AG04450 (cell line): ENCODE measurements at regions not wholly inside any gene's neighbourhood (a gene's known extent, or its start where the extent isn't known, plus 50 kb on each side); places are given as distances from the start of the nearest gene placed in this dataset.

ENCODE experiments used
- CTCF ChIA-PET: fragments of 300-600, 350-600 bp; formaldehyde crosslinking; extraction: SDS; loops from one replicate; lab custom pipeline; 2022; ENCODE audit warnings: antibody characterized with exemption, inconsistent platforms; lab: Charles Lee
- POLR2A ChIA-PET: fragments of 350-600 bp; formaldehyde crosslinking; extraction: SDS; loops from one replicate; lab custom pipeline; 2021; ENCODE audit warnings: antibody characterized with exemption, inconsistent platforms; lab: Yijun Ruan, JAX
- DNase-seq: peaks from one replicate; pipeline ENCODE4 v3.0.0-alpha.2; 2011; ENCODE audit warnings: low read depth, low spot score
- H3K27ac ChIP-seq: one replicate; pipeline ENCODE4 v1.5.1; 2012; ENCODE audit warnings: low read depth, low read length, control low read depth
- H3K27me3 ChIP-seq: one replicate; pipeline ENCODE4 v1.6.0; 2012; ENCODE audit warnings: low read length; ENCODE audit not compliant: control insufficient read depth, insufficient read depth
- H3K4me3 ChIP-seq: 2 replicates; pipeline ENCODE4 v1.5.1; 2011; ENCODE audit warnings: mild to moderate bottlenecking, low read depth, low read length, control low read depth
- H3K9me3 ChIP-seq: 2 replicates; pipeline ENCODE4 v1.5.1; 2012; ENCODE audit warnings: low read length; ENCODE audit not compliant: control insufficient read depth, insufficient read depth
- TF ChIP-seq, protein P1 (sequence below): IDR thresholded peaks from 2 replicates; pipeline ENCODE4 v1.5.1; 2011; ENCODE audit warnings: low read depth, low read length, control low read depth, inconsistent platforms

DNA sequence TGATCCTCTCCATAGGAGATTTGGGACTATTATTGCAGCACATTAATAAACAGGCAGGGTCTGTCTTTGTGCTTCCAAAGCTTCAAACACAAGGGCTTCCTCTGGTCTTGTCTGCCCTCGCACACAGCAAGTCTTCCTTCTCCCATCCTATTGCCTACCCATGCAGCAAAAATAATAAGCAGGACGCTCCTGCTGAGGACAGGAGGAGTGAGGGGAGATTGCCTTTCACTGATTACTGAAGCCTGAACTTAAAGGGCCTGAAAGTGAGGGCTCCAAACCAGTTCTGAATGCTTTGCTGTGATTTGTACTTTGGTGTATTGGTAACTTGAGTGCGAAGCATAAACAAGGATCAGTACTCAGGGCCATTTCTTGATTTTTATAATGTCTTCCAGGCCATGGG lies 197.6 kb upstream of the XYLT1 start:
- Histone ChIP-seq H3K4me3 (no peak overlapping the region), H3K27ac (no peak overlapping the region), H3K9me3 (no peaks in the 10 kb centered on the region), H3K27me3 (no peaks in the 10 kb centered on the region)
- POLR2A ChIA-PET: no interaction called here
- TF ChIP-seq, protein P1, sequence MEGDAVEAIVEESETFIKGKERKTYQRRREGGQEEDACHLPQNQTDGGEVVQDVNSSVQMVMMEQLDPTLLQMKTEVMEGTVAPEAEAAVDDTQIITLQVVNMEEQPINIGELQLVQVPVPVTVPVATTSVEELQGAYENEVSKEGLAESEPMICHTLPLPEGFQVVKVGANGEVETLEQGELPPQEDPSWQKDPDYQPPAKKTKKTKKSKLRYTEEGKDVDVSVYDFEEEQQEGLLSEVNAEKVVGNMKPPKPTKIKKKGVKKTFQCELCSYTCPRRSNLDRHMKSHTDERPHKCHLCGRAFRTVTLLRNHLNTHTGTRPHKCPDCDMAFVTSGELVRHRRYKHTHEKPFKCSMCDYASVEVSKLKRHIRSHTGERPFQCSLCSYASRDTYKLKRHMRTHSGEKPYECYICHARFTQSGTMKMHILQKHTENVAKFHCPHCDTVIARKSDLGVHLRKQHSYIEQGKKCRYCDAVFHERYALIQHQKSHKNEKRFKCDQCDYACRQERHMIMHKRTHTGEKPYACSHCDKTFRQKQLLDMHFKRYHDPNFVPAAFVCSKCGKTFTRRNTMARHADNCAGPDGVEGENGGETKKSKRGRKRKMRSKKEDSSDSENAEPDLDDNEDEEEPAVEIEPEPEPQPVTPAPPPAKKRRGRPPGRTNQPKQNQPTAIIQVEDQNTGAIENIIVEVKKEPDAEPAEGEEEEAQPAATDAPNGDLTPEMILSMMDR: no peak
- DNase-seq: no peak
- CTCF ChIA-PET: no interaction called here

DNA sequence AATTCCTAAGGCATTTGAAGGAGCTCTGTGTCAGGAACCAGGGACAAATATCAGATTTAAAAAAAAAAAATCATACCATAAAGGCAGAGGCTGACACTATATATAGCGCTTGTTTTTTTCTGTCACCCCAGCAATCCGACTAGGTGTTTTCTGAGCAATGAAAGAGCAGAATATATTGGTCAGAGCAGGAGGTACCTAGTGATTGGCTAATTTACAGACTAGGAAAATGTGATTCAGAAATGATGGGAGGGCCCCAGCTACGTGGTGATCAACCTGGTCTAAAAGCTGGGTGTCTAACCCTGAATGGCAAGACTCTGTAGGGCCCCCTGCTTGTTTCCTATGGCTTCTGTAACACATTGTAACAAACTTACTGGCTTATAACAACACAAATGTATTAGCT lies 195.5 kb upstream of the XYLT1 start:
- DNase-seq: no peak
- H3K27ac ChIP-seq: no peak overlapping the region
- TF ChIP-seq, protein P1: no peak
- CTCF ChIA-PET: no interaction called here
- no peaks in the 10 kb centered on the region for H3K27me3 ChIP-seq
- no peak overlapping the region for H3K4me3 ChIP-seq
- POLR2A ChIA-PET: no interaction called here
- H3K9me3 ChIP-seq: no peaks in the 10 kb centered on the region

DNA sequence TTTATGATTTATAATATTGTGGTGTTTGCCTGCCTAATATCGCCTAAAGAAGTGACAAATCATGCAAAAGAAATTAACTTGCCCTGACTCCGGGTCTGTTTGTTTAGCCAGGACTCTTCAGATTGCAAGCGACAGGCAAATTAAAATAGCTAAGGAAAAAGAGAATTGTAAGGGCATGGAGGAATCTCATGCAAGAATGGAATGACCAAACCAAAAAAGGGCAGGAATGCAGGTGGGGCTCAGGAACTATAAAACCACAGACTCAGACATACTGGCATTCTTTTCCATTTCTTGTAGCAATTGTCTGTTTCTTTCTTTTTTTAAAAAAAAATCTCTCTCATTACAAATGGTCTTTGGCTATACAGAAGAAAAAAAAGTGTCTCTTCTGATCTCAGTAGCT lies 188.1 kb upstream of the XYLT1 start:
- Histone ChIP-seq H3K27ac (no peak overlapping the region), H3K4me3 (no peak overlapping the region), H3K9me3 (no peaks in the 10 kb centered on the region), H3K27me3 (peaks cover 2% of the 10 kb centered on the region)
- CTCF ChIA-PET: interaction anchor here (1.5 kb wide), 1 partner anchor 80 kb away, joined by 4 read pairs; no protein-coding TSS in a partner anchor
- POLR2A ChIA-PET: no interaction called here
- TF ChIP-seq, protein P1: no peak
- no peak for DNase-seq

DNA sequence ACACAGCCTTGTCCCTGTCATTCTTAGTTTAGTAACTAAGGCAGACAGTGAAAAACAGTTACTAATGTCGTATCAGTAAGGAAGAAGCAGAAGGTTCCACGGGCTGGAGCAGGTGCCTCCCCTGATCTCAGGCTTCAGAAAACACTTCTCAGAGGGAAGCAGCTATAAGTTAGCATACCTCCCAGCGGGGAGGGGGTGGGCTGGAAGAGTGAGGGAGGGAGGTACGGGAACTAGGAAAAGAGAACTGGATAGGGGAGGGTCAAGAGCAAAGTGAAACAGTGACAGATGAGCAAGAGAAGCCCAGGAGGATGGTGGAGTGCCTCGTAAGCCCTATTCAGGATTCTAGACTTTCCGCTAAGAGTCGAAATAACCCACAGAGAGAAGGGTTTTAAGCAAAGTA lies 186.3 kb upstream of the XYLT1 start:
- DNase-seq: no peak
- ChIA-PET POLR2A (no interaction called here), CTCF (no interaction called here)
- Histone ChIP-seq H3K4me3 (no peak overlapping the region), H3K27ac (no peak overlapping the region), H3K27me3 (peaks cover 3% of the 10 kb centered on the region), H3K9me3 (no peaks in the 10 kb centered on the region)
- TF ChIP-seq, protein P1: no peak

DNA sequence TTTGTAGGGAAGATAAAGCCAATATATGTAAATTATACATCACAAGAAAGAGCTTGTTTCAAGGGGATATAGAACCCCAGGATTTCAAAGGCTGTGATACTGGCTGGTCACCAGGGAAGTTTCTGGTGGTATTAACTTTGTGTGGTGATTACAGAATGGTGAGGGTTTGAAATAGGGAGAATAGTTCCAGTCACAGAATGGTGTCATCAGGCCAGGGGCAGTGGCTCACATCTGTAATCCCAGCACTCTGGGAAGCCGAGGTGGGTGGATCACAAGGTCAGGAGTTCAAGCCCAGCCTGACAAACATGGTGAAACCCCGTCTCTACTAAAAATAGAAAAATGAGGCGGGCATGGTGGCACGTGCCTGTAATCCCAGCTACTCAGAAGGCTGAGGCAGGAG lies 183.8 kb upstream of the XYLT1 start:
- CTCF ChIA-PET: no interaction called here
- POLR2A ChIA-PET: no interaction called here
- no peak for DNase-seq
- Histone ChIP-seq H3K27ac (no peak overlapping the region), H3K27me3 (peaks cover 3% of the 10 kb centered on the region), H3K4me3 (no peak overlapping the region), H3K9me3 (no peaks in the 10 kb centered on the region)
- TF ChIP-seq, protein P1: no peak
